ENCODE measurements at regions not wholly inside any gene's neighbourhood (a gene's known extent, or its start where the extent isn't known, plus 50 kb on each side); places are given as distances from the start of the nearest gene placed in this dataset.

GRCh38 chr15:38671006-38671387 lies 106.4 kb upstream of the RASGRP1 start:
- TF ChIP-seq NRF1 (IDR thresholded peaks at IDR 0.05; ENCODE audit: low read depth, low read length) = no peak
- no peak for TF ChIP-seq GTF2F1 (IDR thresholded peaks at IDR 0.05; ENCODE audit: borderline replicate concordance, low read depth, low read length)
- TF ChIP-seq KDM5A (IDR thresholded peaks at IDR 0.05; ENCODE audit: low read length) = no peak
- TF ChIP-seq CREB1 (IDR thresholded peaks at IDR 0.05) = no peak
- TF ChIP-seq EZH2 (IDR thresholded peaks at IDR 0.05; ENCODE audit: low read depth, low read length, severe bottlenecking) = no peak
- TF ChIP-seq TEAD4 (IDR thresholded peaks at IDR 0.05; ENCODE audit: low read depth, low read length) = no peak
- TF ChIP-seq CTCF (IDR thresholded peaks at IDR 0.05; ENCODE audit: control extremely low read depth in 1 of 3, insufficient read depth in 1 of 3, low read depth in 1 of 3, low read length in 3 of 3) = no peak
- no peak for TF ChIP-seq POLR2A (IDR thresholded peaks at IDR 0.05; ENCODE audit: control extremely low read depth in 1 of 2, low read depth in 2 of 2, low read length in 2 of 2)
- no peak for TF ChIP-seq CBX8 (IDR thresholded peaks at IDR 0.05; ENCODE audit: borderline replicate concordance, low read depth, low read length)
- TF ChIP-seq GABPA (IDR thresholded peaks at IDR 0.05; ENCODE audit: borderline replicate concordance, insufficient read depth, low read length) = no peak
